Mesendoderm (in vitro differentiated cells): ENCODE measurements at regions not wholly inside any gene's neighbourhood (a gene's known extent, or its start where the extent isn't known, plus 50 kb on each side); places are given as distances from the start of the nearest gene placed in this dataset.
A peak's percentile ranks its signal among the peaks of the same experiment; 100 is the strongest.

Experiments used
- DNase-seq: peaks from one replicate; pipeline ENCODE4 v3.0.0; 2013
- H2AK5ac ChIP-seq: 2 replicates; pipeline ENCODE4 v1.6.1; 2013; ENCODE audit warnings: low read length, inconsistent platforms
- H2BK120ac ChIP-seq: 2 replicates; pipeline ENCODE4 v1.6.1; 2013; ENCODE audit warnings: low read depth, mild to moderate bottlenecking, low read length, moderate library complexity, mixed read lengths
- H2BK15ac ChIP-seq: replicated peaks from 2 replicates; pipeline ENCODE4 v1.6.1; 2013; ENCODE audit warnings: low read depth, mild to moderate bottlenecking, moderate library complexity
- H2BK5ac ChIP-seq: 2 replicates; pipeline ENCODE4 v1.6.1; 2013; ENCODE audit warnings: low read length, inconsistent platforms
- H3K18ac ChIP-seq: 2 replicates; pipeline ENCODE4 v1.6.1; 2013; ENCODE audit warnings: mild to moderate bottlenecking, low read length, mixed read lengths
- H3K23ac ChIP-seq: one replicate; pipeline ENCODE4 v1.6.1; 2013; ENCODE audit warnings: low read length
- H3K27ac ChIP-seq: 2 replicates; pipeline ENCODE4 v1.5.1; 2013; ENCODE audit warnings: low read depth, mild to moderate bottlenecking, inconsistent platforms, low read length, moderate library complexity
- H3K27me3 ChIP-seq: 2 replicates; pipeline ENCODE4 v1.6.1; 2013; ENCODE audit warnings: low read length, control low read depth, mild to moderate bottlenecking, inconsistent platforms; ENCODE audit not compliant: insufficient read depth, poor library complexity
- H3K36me3 ChIP-seq: 2 replicates; pipeline ENCODE4 v1.6.1; 2013; ENCODE audit warnings: low read length, inconsistent platforms; ENCODE audit not compliant: control insufficient read depth, insufficient read depth
- H3K4ac ChIP-seq: one replicate; pipeline ENCODE4 v1.6.1; 2013; ENCODE audit warnings: low read depth, mild to moderate bottlenecking, low read length, moderate library complexity
- H3K4me1 ChIP-seq: 2 replicates; pipeline ENCODE4 v1.6.1; 2013; ENCODE audit warnings: low read depth, low read length, inconsistent platforms; ENCODE audit not compliant: control insufficient read depth
- H3K4me2 ChIP-seq: 2 replicates; pipeline ENCODE4 v1.6.1; 2013; ENCODE audit warnings: low read length
- H3K4me3 ChIP-seq: 2 replicates; pipeline ENCODE4 v1.5.1; 2013; ENCODE audit warnings: mild to moderate bottlenecking, low read length
- H3K56ac ChIP-seq: one replicate; pipeline ENCODE4 v1.6.1; 2013; ENCODE audit warnings: low read length
- H3K79me1 ChIP-seq: 2 replicates; pipeline ENCODE4 v1.6.1; 2013; ENCODE audit warnings: low read length, inconsistent platforms
- H3K79me2 ChIP-seq: 2 replicates; pipeline ENCODE4 v1.6.1; 2013; ENCODE audit warnings: mild to moderate bottlenecking, low read length; ENCODE audit not compliant: control insufficient read depth, insufficient read depth
- H3K9ac ChIP-seq: 2 replicates; pipeline ENCODE4 v1.6.1; 2013; ENCODE audit warnings: low read length, inconsistent platforms
- H4K5ac ChIP-seq: one replicate; pipeline ENCODE4 v1.6.1; 2013; ENCODE audit warnings: low read length
- H4K8ac ChIP-seq: one replicate; pipeline ENCODE4 v1.6.1; 2013; ENCODE audit warnings: low read depth, mild to moderate bottlenecking, control low read depth, low read length, moderate library complexity
- WGBS: extraction: QIAGEN DNeasy Blood & Tissue Kit; methylation state at CpG from one replicate; pipeline ENCODE4 v1.1.7; 2013; ENCODE audit warnings: low lambda C conversion rate, missing lambda C conversion rate; ENCODE audit not compliant: insufficient coverage; ENCODE audit errors: extremely low coverage; 5-methylcytosine and 5-hydroxymethylcytosine counted together

- Histone ChIP-seq H3K4me2 (no peak overlapping the region), H3K27ac (no peak overlapping the region), H3K27me3 (no peaks in the 10 kb centered on the region), H2BK15ac (no peak overlapping the region), H2BK5ac (no peak overlapping the region), H3K79me1 (no peaks in the 10 kb centered on the region), H4K5ac (no peak overlapping the region), H4K8ac (no peak overlapping the region), H3K18ac (no peak overlapping the region), H2AK5ac (no peak overlapping the region), H3K9ac (no peak overlapping the region), H3K79me2 (no peaks in the 10 kb centered on the region), H3K4me3 (no peak overlapping the region), H3K23ac (no peak overlapping the region), H2BK120ac (no peak overlapping the region), H3K4ac (no peak overlapping the region), H3K4me1 (no peaks in the 10 kb centered on the region), H3K56ac (no peak overlapping the region), H3K36me3 (no peaks in the 10 kb centered on the region)
- no CpG with 5 or more reads among the region's 3 CpGs for WGBS
- no peak for DNase-seq
Observed at GRCh38 chr2:121094101-121094500, 190.9 kb downstream of the TFCP2L1 start.

GRCh38 chr2:121094845-121095244 is 190.2 kb downstream of the TFCP2L1 start:
- H3K79me1 ChIP-seq, result no peaks in the 10 kb centered on the region
- H3K56ac ChIP-seq, result no peak overlapping the region
- no peak overlapping the region for H2BK5ac ChIP-seq
- WGBS, result no CpG with 5 or more reads among the region's 3 CpGs
- no peak overlapping the region for H3K18ac ChIP-seq
- H2BK15ac ChIP-seq, result no peak overlapping the region
- H4K5ac ChIP-seq, result no peak overlapping the region
- H2AK5ac ChIP-seq, result no peak overlapping the region
- no peak overlapping the region for H3K4ac ChIP-seq
- no peak overlapping the region for H3K23ac ChIP-seq
- no peak overlapping the region for H3K27ac ChIP-seq
- no peaks in the 10 kb centered on the region for H3K4me1 ChIP-seq
- H4K8ac ChIP-seq, result no peak overlapping the region
- no peak overlapping the region for H3K4me2 ChIP-seq
- H3K4me3 ChIP-seq, result no peak overlapping the region
- H3K27me3 ChIP-seq, result no peaks in the 10 kb centered on the region
- no peaks in the 10 kb centered on the region for H3K36me3 ChIP-seq
- H3K79me2 ChIP-seq, result no peaks in the 10 kb centered on the region
- no peak overlapping the region for H2BK120ac ChIP-seq
- H3K9ac ChIP-seq, result no peak overlapping the region
- DNase-seq, result no peak

GRCh38 chr2:121095257-121096080 is 189.5 kb downstream of the TFCP2L1 start:
- H3K23ac ChIP-seq, result no peak overlapping the region
- no peaks in the 10 kb centered on the region for H3K27me3 ChIP-seq
- H2BK15ac ChIP-seq, result no peak overlapping the region
- H3K36me3 ChIP-seq, result no peaks in the 10 kb centered on the region
- no peak overlapping the region for H3K27ac ChIP-seq
- H3K79me2 ChIP-seq, result no peaks in the 10 kb centered on the region
- H3K4me1 ChIP-seq, result no peaks in the 10 kb centered on the region
- no peak overlapping the region for H2AK5ac ChIP-seq
- no peak overlapping the region for H3K4ac ChIP-seq
- no CpG with 5 or more reads among the region's 19 CpGs for WGBS
- no peak overlapping the region for H3K4me3 ChIP-seq
- H3K79me1 ChIP-seq, result no peaks in the 10 kb centered on the region
- H4K8ac ChIP-seq, result no peak overlapping the region
- H3K56ac ChIP-seq, result no peak overlapping the region
- H3K18ac ChIP-seq, result no peak overlapping the region
- no peak overlapping the region for H3K4me2 ChIP-seq
- no peak overlapping the region for H3K9ac ChIP-seq
- peak; percentile 87 for DNase-seq
- H2BK120ac ChIP-seq, result no peak overlapping the region
- no peak overlapping the region for H4K5ac ChIP-seq
- no peak overlapping the region for H2BK5ac ChIP-seq

- WGBS, result no CpG with 5 or more reads among the region's 5 CpGs
- H3K36me3 ChIP-seq, result no peaks in the 10 kb centered on the region
- H3K9ac ChIP-seq, result no peak overlapping the region
- no peaks in the 10 kb centered on the region for H3K79me1 ChIP-seq
- H4K8ac ChIP-seq, result no peak overlapping the region
- no peaks in the 10 kb centered on the region for H3K27me3 ChIP-seq
- no peak overlapping the region for H3K4me3 ChIP-seq
- H2AK5ac ChIP-seq, result no peak overlapping the region
- H3K56ac ChIP-seq, result no peak overlapping the region
- no peak overlapping the region for H3K23ac ChIP-seq
- H3K79me2 ChIP-seq, result no peaks in the 10 kb centered on the region
- H3K4me2 ChIP-seq, result no peak overlapping the region
- no peaks in the 10 kb centered on the region for H3K4me1 ChIP-seq
- H2BK5ac ChIP-seq, result no peak overlapping the region
- H3K27ac ChIP-seq, result no peak overlapping the region
- no peak overlapping the region for H3K4ac ChIP-seq
- no peak overlapping the region for H3K18ac ChIP-seq
- no peak for DNase-seq
- no peak overlapping the region for H2BK15ac ChIP-seq
- no peak overlapping the region for H2BK120ac ChIP-seq
- H4K5ac ChIP-seq, result no peak overlapping the region
Observed at GRCh38 chr2:121096611-121097010, 188.4 kb downstream of the TFCP2L1 start.

- Histone ChIP-seq H3K4me2 (no peak overlapping the region), H3K9ac (no peak overlapping the region), H3K23ac (no peak overlapping the region), H3K27ac (no peak overlapping the region), H4K8ac (no peak overlapping the region), H3K4me1 (no peaks in the 10 kb centered on the region), H3K56ac (no peak overlapping the region), H2BK120ac (no peak overlapping the region), H4K5ac (no peak overlapping the region), H2AK5ac (no peak overlapping the region), H3K27me3 (no peaks in the 10 kb centered on the region), H2BK5ac (no peak overlapping the region), H2BK15ac (no peak overlapping the region), H3K36me3 (no peaks in the 10 kb centered on the region), H3K4me3 (no peak overlapping the region), H3K4ac (no peak overlapping the region), H3K18ac (no peak overlapping the region), H3K79me1 (no peaks in the 10 kb centered on the region), H3K79me2 (no peaks in the 10 kb centered on the region)
- DNase-seq, result no peak
- WGBS, result no CpG with 5 or more reads among the region's 7 CpGs
Observed at GRCh38 chr2:121098556-121098955, 186.4 kb downstream of the TFCP2L1 start.
